ENCODE measurements at regions not wholly inside any gene's neighbourhood (a gene's known extent, or its start where the extent isn't known, plus 50 kb on each side); places are given as distances from the start of the nearest gene placed in this dataset.

GRCh38 chr5:43852279-43852678 lies 249.3 kb downstream of the NNT start:
- H3K4me3 ChIP-seq = no peak overlapping the region
- intact Hi-C loops (cut with DNase I; ENCODE audit: low total_unique reads) = no loop called here
- H3K27ac ChIP-seq = no peak overlapping the region
- no peaks in the 10 kb centered on the region for H3K27me3 ChIP-seq
- no peak for DNase-seq
- no peak for TF ChIP-seq EP300 (IDR thresholded peaks at IDR 0.05)
- TF ChIP-seq POLR2AphosphoS5 (IDR thresholded peaks at IDR 0.05) = no peak
- H3K9me3 ChIP-seq = no peaks in the 10 kb centered on the region
- WGBS, 5 donors = 89 to 93% (median 93%) methylated on average over 4 of the region's 4 CpGs
- H3K36me3 ChIP-seq = no peaks in the 10 kb centered on the region
- peaks cover 0 to 18% (median 4%) of the 10 kb centered on the region in 4 donors for H3K4me1 ChIP-seq

- WGBS, 5 donors = 78 to 84% (median 81%) methylated on average over 7 of the region's 7 CpGs
- H3K27ac ChIP-seq = no peak overlapping the region
- intact Hi-C loops (cut with DNase I; ENCODE audit: low total_unique reads) = no loop called here
- no peaks in the 10 kb centered on the region for H3K36me3 ChIP-seq
- DNase-seq = no peak
- H3K9me3 ChIP-seq = no peaks in the 10 kb centered on the region
- H3K4me1 ChIP-seq = peaks cover 0 to 18% (median 4%) of the 10 kb centered on the region in 4 donors
- TF ChIP-seq POLR2AphosphoS5 (IDR thresholded peaks at IDR 0.05) (no peak), CTCF (IDR thresholded peaks at IDR 0.05) (no peak), EP300 (IDR thresholded peaks at IDR 0.05) (no peak), POLR2A (IDR thresholded peaks at IDR 0.05) (no peak)
- no peak overlapping the region for H3K4me3 ChIP-seq
- no peaks in the 10 kb centered on the region for H3K27me3 ChIP-seq
Observed at GRCh38 chr5:43851741-43852140, 248.8 kb downstream of the NNT start.

- 61 to 87% (median 75%) methylated on average over 4 of the region's 4 CpGs for WGBS, 5 donors
- no peaks in the 10 kb centered on the region for H3K36me3 ChIP-seq
- no peak for TF ChIP-seq POLR2A (IDR thresholded peaks at IDR 0.05)
- no peak for TF ChIP-seq POLR2AphosphoS5 (IDR thresholded peaks at IDR 0.05)
- TF ChIP-seq EP300 (IDR thresholded peaks at IDR 0.05) = no peak
- no peak for TF ChIP-seq CTCF (IDR thresholded peaks at IDR 0.05)
- DNase-seq = no peak
- no peaks in the 10 kb centered on the region for H3K4me1 ChIP-seq
- H3K27ac ChIP-seq = peak overlapping the region in 1 of 5 donors; percentile 50
- no peaks in the 10 kb centered on the region for H3K9me3 ChIP-seq
- no peak overlapping the region for H3K4me3 ChIP-seq
- intact Hi-C loops (cut with DNase I; ENCODE audit: low total_unique reads) = no loop called here
- no peaks in the 10 kb centered on the region for H3K27me3 ChIP-seq
Observed at GRCh38 chr5:43840424-43841125, 237.6 kb downstream of the NNT start.

GRCh38 chr5:43839218-43839617 lies 236.2 kb downstream of the NNT start:
- no peak for TF ChIP-seq POLR2AphosphoS5 (IDR thresholded peaks at IDR 0.05)
- TF ChIP-seq POLR2A (IDR thresholded peaks at IDR 0.05) = no peak
- TF ChIP-seq CTCF (IDR thresholded peaks at IDR 0.05) = no peak
- TF ChIP-seq EP300 (IDR thresholded peaks at IDR 0.05) = no peak
- no peaks in the 10 kb centered on the region for H3K9me3 ChIP-seq
- no peaks in the 10 kb centered on the region for H3K4me1 ChIP-seq
- no peak for DNase-seq
- intact Hi-C loops (cut with DNase I; ENCODE audit: low total_unique reads) = no loop called here
- H3K27me3 ChIP-seq = no peaks in the 10 kb centered on the region
- H3K27ac ChIP-seq = peak overlapping the region in 1 of 5 donors; percentile 11
- no peaks in the 10 kb centered on the region for H3K36me3 ChIP-seq
- no peak overlapping the region for H3K4me3 ChIP-seq

GRCh38 chr5:43837996-43838395 lies 235.0 kb downstream of the NNT start:
- H3K9me3 ChIP-seq = no peaks in the 10 kb centered on the region
- H3K27me3 ChIP-seq = no peaks in the 10 kb centered on the region
- H3K36me3 ChIP-seq = no peaks in the 10 kb centered on the region
- no peak overlapping the region for H3K4me3 ChIP-seq
- H3K4me1 ChIP-seq = no peaks in the 10 kb centered on the region
- intact Hi-C loops (cut with DNase I; ENCODE audit: low total_unique reads) = no loop called here
- 79 to 94% (median 91%) methylated on average over 1 of the region's 1 CpG for WGBS, 5 donors
- TF ChIP-seq POLR2AphosphoS5 (IDR thresholded peaks at IDR 0.05) = no peak
- no peak for TF ChIP-seq POLR2A (IDR thresholded peaks at IDR 0.05)
- no peak for TF ChIP-seq EP300 (IDR thresholded peaks at IDR 0.05)
- TF ChIP-seq CTCF (IDR thresholded peaks at IDR 0.05) = no peak
- no peak overlapping the region for H3K27ac ChIP-seq
- no peak for DNase-seq

All from stomach (tissue), 8 donors.